ENCODE measurements at regions not wholly inside any gene's neighbourhood (a gene's known extent, or its start where the extent isn't known, plus 50 kb on each side); places are given as distances from the start of the nearest gene placed in this dataset.

DNA sequence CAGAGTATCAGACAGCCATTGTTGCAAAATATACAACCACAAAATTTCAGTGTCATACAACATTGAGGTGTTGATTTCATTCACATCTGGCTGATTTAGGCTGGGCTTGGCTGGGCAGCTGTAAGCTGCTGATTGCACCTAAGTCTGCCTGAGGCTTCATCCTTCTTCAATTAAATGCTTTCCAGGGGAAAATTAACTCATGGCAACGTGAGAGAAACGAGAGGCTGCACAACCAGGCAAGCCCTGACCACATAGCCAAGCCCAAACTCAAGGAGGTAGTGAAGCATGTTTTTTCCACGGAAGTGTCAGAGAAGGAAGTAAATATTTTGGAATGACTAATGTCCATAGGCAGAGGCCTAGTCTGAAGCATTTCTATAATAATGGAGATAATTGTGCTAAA is 273.8 kb upstream of the ZC3H12C start:
- H3K4me3 ChIP-seq (ENCODE audit: low read depth in 2 of 2, low read length in 2 of 2) = no peak overlapping the region
- intact Hi-C loops (cut with micrococcal nuclease; ENCODE audit: unreplicated experiment) (no loop called here), in situ Hi-C loops (cut with HindIII; ENCODE audit: low pct_unique_long_range_greater_than_20kb, low sequenced_read_pairs) (no loop called here)
- no TSS peak for BruUV-seq (replicated peaks)
- ATAC-seq (no peak), DNase-seq (ENCODE audit: low read depth, low spot score) (no peak)
- TF ChIP-seq, protein P1, sequence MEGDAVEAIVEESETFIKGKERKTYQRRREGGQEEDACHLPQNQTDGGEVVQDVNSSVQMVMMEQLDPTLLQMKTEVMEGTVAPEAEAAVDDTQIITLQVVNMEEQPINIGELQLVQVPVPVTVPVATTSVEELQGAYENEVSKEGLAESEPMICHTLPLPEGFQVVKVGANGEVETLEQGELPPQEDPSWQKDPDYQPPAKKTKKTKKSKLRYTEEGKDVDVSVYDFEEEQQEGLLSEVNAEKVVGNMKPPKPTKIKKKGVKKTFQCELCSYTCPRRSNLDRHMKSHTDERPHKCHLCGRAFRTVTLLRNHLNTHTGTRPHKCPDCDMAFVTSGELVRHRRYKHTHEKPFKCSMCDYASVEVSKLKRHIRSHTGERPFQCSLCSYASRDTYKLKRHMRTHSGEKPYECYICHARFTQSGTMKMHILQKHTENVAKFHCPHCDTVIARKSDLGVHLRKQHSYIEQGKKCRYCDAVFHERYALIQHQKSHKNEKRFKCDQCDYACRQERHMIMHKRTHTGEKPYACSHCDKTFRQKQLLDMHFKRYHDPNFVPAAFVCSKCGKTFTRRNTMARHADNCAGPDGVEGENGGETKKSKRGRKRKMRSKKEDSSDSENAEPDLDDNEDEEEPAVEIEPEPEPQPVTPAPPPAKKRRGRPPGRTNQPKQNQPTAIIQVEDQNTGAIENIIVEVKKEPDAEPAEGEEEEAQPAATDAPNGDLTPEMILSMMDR (IDR thresholded peaks at IDR 0.05) = no peak
- TF ChIP-seq, protein P2, sequence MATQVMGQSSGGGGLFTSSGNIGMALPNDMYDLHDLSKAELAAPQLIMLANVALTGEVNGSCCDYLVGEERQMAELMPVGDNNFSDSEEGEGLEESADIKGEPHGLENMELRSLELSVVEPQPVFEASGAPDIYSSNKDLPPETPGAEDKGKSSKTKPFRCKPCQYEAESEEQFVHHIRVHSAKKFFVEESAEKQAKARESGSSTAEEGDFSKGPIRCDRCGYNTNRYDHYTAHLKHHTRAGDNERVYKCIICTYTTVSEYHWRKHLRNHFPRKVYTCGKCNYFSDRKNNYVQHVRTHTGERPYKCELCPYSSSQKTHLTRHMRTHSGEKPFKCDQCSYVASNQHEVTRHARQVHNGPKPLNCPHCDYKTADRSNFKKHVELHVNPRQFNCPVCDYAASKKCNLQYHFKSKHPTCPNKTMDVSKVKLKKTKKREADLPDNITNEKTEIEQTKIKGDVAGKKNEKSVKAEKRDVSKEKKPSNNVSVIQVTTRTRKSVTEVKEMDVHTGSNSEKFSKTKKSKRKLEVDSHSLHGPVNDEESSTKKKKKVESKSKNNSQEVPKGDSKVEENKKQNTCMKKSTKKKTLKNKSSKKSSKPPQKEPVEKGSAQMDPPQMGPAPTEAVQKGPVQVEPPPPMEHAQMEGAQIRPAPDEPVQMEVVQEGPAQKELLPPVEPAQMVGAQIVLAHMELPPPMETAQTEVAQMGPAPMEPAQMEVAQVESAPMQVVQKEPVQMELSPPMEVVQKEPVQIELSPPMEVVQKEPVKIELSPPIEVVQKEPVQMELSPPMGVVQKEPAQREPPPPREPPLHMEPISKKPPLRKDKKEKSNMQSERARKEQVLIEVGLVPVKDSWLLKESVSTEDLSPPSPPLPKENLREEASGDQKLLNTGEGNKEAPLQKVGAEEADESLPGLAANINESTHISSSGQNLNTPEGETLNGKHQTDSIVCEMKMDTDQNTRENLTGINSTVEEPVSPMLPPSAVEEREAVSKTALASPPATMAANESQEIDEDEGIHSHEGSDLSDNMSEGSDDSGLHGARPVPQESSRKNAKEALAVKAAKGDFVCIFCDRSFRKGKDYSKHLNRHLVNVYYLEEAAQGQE (IDR thresholded peaks at IDR 0.05; ENCODE audit: insufficient read depth in 1 of 2, low read depth in 2 of 2, low read length in 1 of 2) = no peak
- TF ChIP-seq SIN3A (IDR thresholded peaks at IDR 0.05; ENCODE audit: borderline replicate concordance, insufficient read depth, low read depth, low read length) = no peak
- no peak for TF ChIP-seq TCF7L2 (IDR thresholded peaks at IDR 0.05; ENCODE audit: low read depth, low read length)
- TF ChIP-seq POLR2AphosphoS5 (IDR thresholded peaks at IDR 0.05; ENCODE audit: low read depth, low read length) = no peak
- no peaks in the 10 kb centered on the region for H3K36me3 ChIP-seq (ENCODE audit: control insufficient read depth, insufficient read depth, low read length)
- no peaks in the 10 kb centered on the region for H3K27me3 ChIP-seq (ENCODE audit: control insufficient read depth, insufficient read depth, low read length)
- ChIA-PET CTCF (no interaction called here), POLR2A (no interaction called here)
- no peaks in the 10 kb centered on the region for H3K4me1 ChIP-seq (ENCODE audit: control insufficient read depth, insufficient read depth, low read length)
- H3K9me3 ChIP-seq (ENCODE audit: control insufficient read depth, insufficient read depth, low read depth, low read length) = no peaks in the 10 kb centered on the region
- no peak overlapping the region for H3K27ac ChIP-seq (ENCODE audit: low read length)

DNA sequence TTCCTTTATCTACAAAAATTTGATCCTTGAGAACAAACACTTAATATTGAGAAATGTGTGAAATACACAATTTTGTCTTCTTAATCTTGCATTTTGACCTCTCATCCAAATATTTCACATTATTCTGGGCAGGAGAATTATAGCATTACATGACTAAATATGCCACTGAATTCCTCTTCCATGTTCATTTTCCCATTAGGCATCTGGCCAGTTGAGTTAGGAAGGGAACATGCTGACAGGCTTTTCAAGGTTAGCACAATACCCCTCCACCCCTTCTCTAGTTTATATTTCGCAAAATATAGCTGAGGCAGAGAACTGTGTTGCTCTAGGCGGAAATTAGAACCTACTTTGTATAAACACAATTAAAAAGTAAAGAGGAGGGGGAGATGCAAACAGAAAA is 271.7 kb upstream of the ZC3H12C start:
- no TSS peak for BruUV-seq (replicated peaks)
- intact Hi-C loops (cut with micrococcal nuclease; ENCODE audit: unreplicated experiment) = no loop called here
- H3K36me3 ChIP-seq (ENCODE audit: control insufficient read depth, insufficient read depth, low read length) = no peaks in the 10 kb centered on the region
- DNase-seq (ENCODE audit: low read depth, low spot score) (no peak), ATAC-seq (no peak)
- no peaks in the 10 kb centered on the region for H3K4me1 ChIP-seq (ENCODE audit: control insufficient read depth, insufficient read depth, low read length)
- H3K4me3 ChIP-seq (ENCODE audit: low read depth in 2 of 2, low read length in 2 of 2) = no peak overlapping the region
- ChIA-PET POLR2A (no interaction called here), CTCF (no interaction called here)
- H3K27me3 ChIP-seq (ENCODE audit: control insufficient read depth, insufficient read depth, low read length) = no peaks in the 10 kb centered on the region
- H3K9me3 ChIP-seq (ENCODE audit: control insufficient read depth, insufficient read depth, low read depth, low read length) = no peaks in the 10 kb centered on the region
- no peak for TF ChIP-seq POLR2AphosphoS5 (IDR thresholded peaks at IDR 0.05; ENCODE audit: low read depth, low read length)
- no peak for TF ChIP-seq TCF7L2 (IDR thresholded peaks at IDR 0.05; ENCODE audit: low read depth, low read length)
- TF ChIP-seq, protein P2 (IDR thresholded peaks at IDR 0.05; ENCODE audit: insufficient read depth in 1 of 2, low read depth in 2 of 2, low read length in 1 of 2) = no peak
- TF ChIP-seq, protein P1 (IDR thresholded peaks at IDR 0.05) = no peak
- no peak for TF ChIP-seq SIN3A (IDR thresholded peaks at IDR 0.05; ENCODE audit: borderline replicate concordance, insufficient read depth, low read depth, low read length)
- in situ Hi-C loops (cut with HindIII; ENCODE audit: low pct_unique_long_range_greater_than_20kb, low sequenced_read_pairs) = no loop called here
- no peak overlapping the region for H3K27ac ChIP-seq (ENCODE audit: low read length)

Data from Panc1 (cell line).